Ishikawa (cell line): ENCODE measurements at regions not wholly inside any gene's neighbourhood (a gene's known extent, or its start where the extent isn't known, plus 50 kb on each side); places are given as distances from the start of the nearest gene placed in this dataset.

Source experiments
- CEBPB ChIP-seq: IDR thresholded peaks from 2 replicates; pipeline ENCODE4 v1.6.1; 2012
- CREB1 ChIP-seq: IDR thresholded peaks from 2 replicates; pipeline ENCODE4 v1.6.1; 2012; ENCODE audit warnings: low read depth
- EGR1 ChIP-seq: IDR thresholded peaks from 2 replicates; pipeline ENCODE4 v1.6.1; 2012
- EP300 ChIP-seq: IDR thresholded peaks from 2 replicates; pipeline ENCODE4 v1.6.1; 2012; ENCODE audit warnings: borderline replicate concordance
- FOXM1 ChIP-seq: IDR thresholded peaks from 2 replicates; pipeline ENCODE4 v1.6.1; 2012; ENCODE audit warnings: low read depth, borderline replicate concordance
- MAX ChIP-seq: IDR thresholded peaks from 2 replicates; pipeline ENCODE4 v1.6.1; 2012
- NFIC ChIP-seq: IDR thresholded peaks from 2 replicates; pipeline ENCODE4 v1.6.1; 2012
- RAD21 ChIP-seq: IDR thresholded peaks from 2 replicates; pipeline ENCODE4 v1.6.1; 2012; ENCODE audit warnings: low read depth
- TAF1 ChIP-seq: IDR thresholded peaks from 2 replicates; pipeline ENCODE4 v1.6.1; 2012; ENCODE audit warnings: low read depth, mild to moderate bottlenecking
- TCF12 ChIP-seq: IDR thresholded peaks from 2 replicates; pipeline ENCODE4 v1.6.1; 2012; ENCODE audit warnings: low read depth
- TEAD4 ChIP-seq: IDR thresholded peaks from 2 replicates; pipeline ENCODE4 v1.6.1; 2012
- USF1 ChIP-seq: IDR thresholded peaks from 2 replicates; pipeline ENCODE4 v1.6.1; 2012
- YY1 ChIP-seq: IDR thresholded peaks from 2 replicates; pipeline ENCODE4 v1.6.1; 2012; ENCODE audit warnings: low read depth
- ZBTB7A ChIP-seq: IDR thresholded peaks from 2 replicates; pipeline ENCODE4 v1.6.1; 2012; ENCODE audit warnings: low read depth
- TF ChIP-seq, protein P1 (sequence below): IDR thresholded peaks from 2 replicates; pipeline ENCODE4 v1.6.1; 2012; ENCODE audit warnings: low read depth, mild to moderate bottlenecking

GRCh38 chr5:113989278-113989912 lies 372.5 kb upstream of the KCNN2 start:
- TF ChIP-seq, protein P1, sequence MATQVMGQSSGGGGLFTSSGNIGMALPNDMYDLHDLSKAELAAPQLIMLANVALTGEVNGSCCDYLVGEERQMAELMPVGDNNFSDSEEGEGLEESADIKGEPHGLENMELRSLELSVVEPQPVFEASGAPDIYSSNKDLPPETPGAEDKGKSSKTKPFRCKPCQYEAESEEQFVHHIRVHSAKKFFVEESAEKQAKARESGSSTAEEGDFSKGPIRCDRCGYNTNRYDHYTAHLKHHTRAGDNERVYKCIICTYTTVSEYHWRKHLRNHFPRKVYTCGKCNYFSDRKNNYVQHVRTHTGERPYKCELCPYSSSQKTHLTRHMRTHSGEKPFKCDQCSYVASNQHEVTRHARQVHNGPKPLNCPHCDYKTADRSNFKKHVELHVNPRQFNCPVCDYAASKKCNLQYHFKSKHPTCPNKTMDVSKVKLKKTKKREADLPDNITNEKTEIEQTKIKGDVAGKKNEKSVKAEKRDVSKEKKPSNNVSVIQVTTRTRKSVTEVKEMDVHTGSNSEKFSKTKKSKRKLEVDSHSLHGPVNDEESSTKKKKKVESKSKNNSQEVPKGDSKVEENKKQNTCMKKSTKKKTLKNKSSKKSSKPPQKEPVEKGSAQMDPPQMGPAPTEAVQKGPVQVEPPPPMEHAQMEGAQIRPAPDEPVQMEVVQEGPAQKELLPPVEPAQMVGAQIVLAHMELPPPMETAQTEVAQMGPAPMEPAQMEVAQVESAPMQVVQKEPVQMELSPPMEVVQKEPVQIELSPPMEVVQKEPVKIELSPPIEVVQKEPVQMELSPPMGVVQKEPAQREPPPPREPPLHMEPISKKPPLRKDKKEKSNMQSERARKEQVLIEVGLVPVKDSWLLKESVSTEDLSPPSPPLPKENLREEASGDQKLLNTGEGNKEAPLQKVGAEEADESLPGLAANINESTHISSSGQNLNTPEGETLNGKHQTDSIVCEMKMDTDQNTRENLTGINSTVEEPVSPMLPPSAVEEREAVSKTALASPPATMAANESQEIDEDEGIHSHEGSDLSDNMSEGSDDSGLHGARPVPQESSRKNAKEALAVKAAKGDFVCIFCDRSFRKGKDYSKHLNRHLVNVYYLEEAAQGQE: no peak
- TF ChIP-seq TAF1 (no peak), EP300 (no peak), ZBTB7A (no peak), FOXM1 (no peak)

DNA sequence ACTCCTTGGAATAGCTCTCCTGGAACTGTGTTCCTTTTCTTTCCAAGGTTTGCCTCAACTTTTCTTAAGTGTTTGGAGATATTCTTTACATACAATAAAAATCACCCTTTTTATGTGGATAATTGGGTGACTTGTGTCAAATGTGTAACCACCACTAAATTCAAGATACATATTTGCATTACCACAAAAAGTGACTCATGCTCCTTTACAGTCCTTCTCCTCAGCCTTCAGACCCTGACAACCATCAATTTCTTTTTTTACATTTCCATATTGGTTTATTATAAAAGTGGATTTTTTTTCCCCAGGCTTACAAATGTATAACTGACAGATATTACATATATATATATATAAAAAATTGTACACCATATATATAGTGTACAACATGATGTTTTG lies 372.0 kb upstream of the KCNN2 start:
- no peak for TF ChIP-seq RAD21
- no peak for TF ChIP-seq TCF12
- TF ChIP-seq USF1: no peak
- TF ChIP-seq EP300: no peak

DNA sequence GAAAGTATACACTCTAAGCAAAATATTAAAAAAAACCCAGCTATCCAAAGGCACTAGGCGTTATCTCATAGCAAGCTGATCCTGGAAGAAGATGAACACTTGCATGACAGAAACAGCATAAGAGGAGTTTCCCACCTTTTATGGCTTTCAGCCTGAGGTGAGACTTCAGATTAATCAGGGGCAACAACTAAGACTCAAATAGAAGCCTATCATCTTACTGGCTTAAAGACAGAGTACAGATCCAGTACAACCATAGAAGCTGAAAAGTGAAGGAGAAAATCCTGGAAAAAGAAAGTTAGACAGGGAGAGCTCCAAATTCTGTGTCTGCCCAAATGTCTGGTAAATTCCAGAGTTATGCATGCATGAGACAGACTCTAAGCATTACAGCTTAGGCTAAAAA lies 360.8 kb upstream of the KCNN2 start:
- TF ChIP-seq TAF1 (no peak), CEBPB (no peak), NFIC (no peak), EGR1 (no peak), ZBTB7A (no peak), FOXM1 (no peak), USF1 (no peak)
- TF ChIP-seq, protein P1: no peak

DNA sequence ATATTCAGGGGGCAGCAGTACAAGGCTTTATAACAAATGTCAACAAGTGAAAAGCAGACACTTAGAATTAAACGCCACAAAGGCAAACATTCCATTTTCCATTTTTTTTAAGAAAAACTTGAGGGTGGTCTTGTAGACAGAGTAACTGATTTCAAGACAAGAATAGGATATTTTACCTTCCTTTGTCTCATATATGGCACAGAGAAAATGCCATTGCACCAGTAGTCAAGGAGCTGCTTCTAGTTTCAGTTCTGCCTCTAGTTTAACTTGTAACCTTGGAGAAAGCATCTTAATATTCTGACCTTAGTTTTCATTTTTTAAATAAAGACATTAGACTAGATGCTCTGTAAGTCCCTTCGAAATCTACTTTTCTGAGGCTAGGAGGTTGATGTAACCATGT lies 355.3 kb upstream of the KCNN2 start:
- TF ChIP-seq NFIC (no peak), CREB1 (no peak), ZBTB7A (no peak), EGR1 (no peak), EP300 (no peak), MAX (no peak), CEBPB (no peak), TAF1 (no peak)
- TF ChIP-seq, protein P1: no peak

DNA sequence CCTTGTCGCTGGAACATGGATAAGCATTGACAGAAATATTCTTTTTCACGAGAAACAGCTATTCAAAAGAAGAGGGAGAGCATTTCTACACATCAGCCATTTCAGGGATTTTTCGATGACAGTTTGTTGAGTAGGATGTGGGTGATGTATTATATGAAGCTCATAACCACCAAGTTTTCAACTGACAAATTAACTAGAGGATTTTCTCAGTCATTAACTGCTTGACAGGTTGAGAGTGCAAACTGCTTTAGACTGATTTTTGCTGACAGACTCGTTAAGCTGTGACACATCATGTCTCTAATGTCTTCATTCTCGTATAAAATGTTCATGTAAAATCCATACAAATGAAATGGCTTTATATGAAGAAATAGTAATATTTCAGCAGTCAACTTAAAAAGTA lies 354.2 kb upstream of the KCNN2 start:
- TF ChIP-seq EP300 (no peak), YY1 (no peak), TAF1 (no peak), CREB1 (no peak), FOXM1 (no peak), MAX (no peak), NFIC (no peak), EGR1 (no peak), ZBTB7A (no peak), TCF12 (no peak), TEAD4 (no peak), RAD21 (no peak), CEBPB (no peak)
- TF ChIP-seq, protein P1: no peak
